ENCODE measurements at regions not wholly inside any gene's neighbourhood (a gene's known extent, or its start where the extent isn't known, plus 50 kb on each side); places are given as distances from the start of the nearest gene placed in this dataset.

DNA sequence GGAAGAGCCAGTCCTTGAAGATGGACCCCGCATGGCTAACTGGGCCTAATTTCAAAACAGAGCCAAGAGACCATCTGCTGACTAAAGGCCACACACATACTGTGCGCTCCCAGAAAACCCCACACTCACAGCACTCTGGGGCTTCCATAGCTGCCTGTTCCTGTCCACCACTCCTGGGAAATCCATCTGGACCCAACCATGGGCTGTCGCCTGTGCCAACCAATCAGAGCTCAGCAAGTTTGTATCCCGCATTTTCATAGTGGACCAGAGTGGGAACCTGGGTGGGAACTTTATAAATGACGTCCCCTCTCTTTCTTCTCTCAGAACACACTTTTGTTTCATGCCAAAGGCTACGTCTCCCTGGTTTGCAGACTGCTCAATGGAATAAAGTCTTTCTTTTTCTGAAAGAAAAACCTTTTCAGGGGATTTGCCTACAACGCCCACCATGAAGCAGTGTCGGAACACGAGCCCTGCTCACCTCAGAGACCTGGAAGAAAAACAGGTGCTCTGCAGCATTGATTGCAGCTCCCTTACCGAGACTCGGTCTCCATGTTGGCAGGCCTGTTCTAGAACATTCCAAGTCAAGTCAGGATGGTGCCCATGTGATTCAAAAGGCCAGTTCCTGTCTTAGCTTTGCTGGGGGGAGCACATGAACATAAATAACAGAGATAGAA is 137.2 kb upstream of the GPC1 start:
- no peak for ATAC-seq
- Histone ChIP-seq H3K4me2 (ENCODE audit: low read length) (no peak overlapping the region), H3K9me3 (ENCODE audit: low read length) (no peaks in the 10 kb centered on the region), H3F3A (ENCODE audit: low read length, unreplicated experiment) (no peaks in the 10 kb centered on the region), H2AFZ (ENCODE audit: low read length) (no peak overlapping the region), H3K4me3 (ENCODE audit: low read length) (no peak overlapping the region), H3K79me2 (ENCODE audit: low read length) (no peaks in the 10 kb centered on the region), H3K36me3 (ENCODE audit: low read depth, low read length) (no peaks in the 10 kb centered on the region), H3K4me1 (ENCODE audit: insufficient read depth, low read length) (no peaks in the 10 kb centered on the region), H3K27me3 (ENCODE audit: low read length) (no peaks in the 10 kb centered on the region), H3K9me2 (replicated peaks; ENCODE audit: low read length) (no peaks in the 10 kb centered on the region), H3K27ac (ENCODE audit: low read length) (no peak overlapping the region), H4K20me1 (ENCODE audit: low read length) (no peaks in the 10 kb centered on the region), H3K9ac (ENCODE audit: low read length) (no peak overlapping the region)
- intact Hi-C loops (cut with micrococcal nuclease): no loop called here
- no peak for DNase-seq
- no TSS peak for BruUV-seq (replicated peaks)
- TF ChIP-seq EZH2 (IDR thresholded peaks at IDR 0.05; ENCODE audit: low read length, unreplicated experiment) (no peak), EZH2phosphoT487 (IDR thresholded peaks at IDR 0.05; ENCODE audit: borderline replicate concordance, low read length) (no peak)
- TF ChIP-seq, protein P1, sequence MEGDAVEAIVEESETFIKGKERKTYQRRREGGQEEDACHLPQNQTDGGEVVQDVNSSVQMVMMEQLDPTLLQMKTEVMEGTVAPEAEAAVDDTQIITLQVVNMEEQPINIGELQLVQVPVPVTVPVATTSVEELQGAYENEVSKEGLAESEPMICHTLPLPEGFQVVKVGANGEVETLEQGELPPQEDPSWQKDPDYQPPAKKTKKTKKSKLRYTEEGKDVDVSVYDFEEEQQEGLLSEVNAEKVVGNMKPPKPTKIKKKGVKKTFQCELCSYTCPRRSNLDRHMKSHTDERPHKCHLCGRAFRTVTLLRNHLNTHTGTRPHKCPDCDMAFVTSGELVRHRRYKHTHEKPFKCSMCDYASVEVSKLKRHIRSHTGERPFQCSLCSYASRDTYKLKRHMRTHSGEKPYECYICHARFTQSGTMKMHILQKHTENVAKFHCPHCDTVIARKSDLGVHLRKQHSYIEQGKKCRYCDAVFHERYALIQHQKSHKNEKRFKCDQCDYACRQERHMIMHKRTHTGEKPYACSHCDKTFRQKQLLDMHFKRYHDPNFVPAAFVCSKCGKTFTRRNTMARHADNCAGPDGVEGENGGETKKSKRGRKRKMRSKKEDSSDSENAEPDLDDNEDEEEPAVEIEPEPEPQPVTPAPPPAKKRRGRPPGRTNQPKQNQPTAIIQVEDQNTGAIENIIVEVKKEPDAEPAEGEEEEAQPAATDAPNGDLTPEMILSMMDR (conservative IDR thresholded peaks at IDR 0.05; ENCODE audit: low read depth, low read length): no peak
- ChIA-PET CTCF (no interaction called here), POLR2A (ENCODE audit: unreplicated experiment) (no interaction called here)

GRCh38 chr2:240298803-240299709 is 136.4 kb upstream of the GPC1 start:
- H3K4me2 ChIP-seq (ENCODE audit: low read length): no peak overlapping the region
- H4K20me1 ChIP-seq (ENCODE audit: low read length): no peaks in the 10 kb centered on the region
- H2AFZ ChIP-seq (ENCODE audit: low read length): no peak overlapping the region
- intact Hi-C loops (cut with micrococcal nuclease): no loop called here
- no peaks in the 10 kb centered on the region for H3F3A ChIP-seq (ENCODE audit: low read length, unreplicated experiment)
- H3K27ac ChIP-seq (ENCODE audit: low read length): no peak overlapping the region
- no peak for TF ChIP-seq EZH2phosphoT487 (IDR thresholded peaks at IDR 0.05; ENCODE audit: borderline replicate concordance, low read length)
- no peak for TF ChIP-seq EZH2 (IDR thresholded peaks at IDR 0.05; ENCODE audit: low read length, unreplicated experiment)
- TF ChIP-seq, protein P1 (conservative IDR thresholded peaks at IDR 0.05; ENCODE audit: low read depth, low read length): no peak
- H3K9ac ChIP-seq (ENCODE audit: low read length): no peak overlapping the region
- no peak for DNase-seq
- no peak for ATAC-seq
- H3K4me3 ChIP-seq (ENCODE audit: low read length): no peak overlapping the region
- no peaks in the 10 kb centered on the region for H3K36me3 ChIP-seq (ENCODE audit: low read depth, low read length)
- ChIA-PET POLR2A (ENCODE audit: unreplicated experiment) (no interaction called here), CTCF (no interaction called here)
- H3K79me2 ChIP-seq (ENCODE audit: low read length): no peaks in the 10 kb centered on the region
- no peaks in the 10 kb centered on the region for H3K9me3 ChIP-seq (ENCODE audit: low read length)
- no peaks in the 10 kb centered on the region for H3K4me1 ChIP-seq (ENCODE audit: insufficient read depth, low read length)
- no peaks in the 10 kb centered on the region for H3K9me2 ChIP-seq (replicated peaks; ENCODE audit: low read length)
- BruUV-seq (replicated peaks): no TSS peak
- peaks cover 3% of the 10 kb centered on the region; the same call in 1 of the 2 replicates for H3K27me3 ChIP-seq (ENCODE audit: low read length)

- CTCF ChIA-PET: no interaction called here
- no peak for ATAC-seq
- Histone ChIP-seq H3K9ac (ENCODE audit: low read length) (no peak overlapping the region), H3K4me3 (ENCODE audit: low read length) (no peak overlapping the region), H3K4me2 (ENCODE audit: low read length) (no peak overlapping the region), H4K20me1 (ENCODE audit: low read length) (no peaks in the 10 kb centered on the region), H2AFZ (ENCODE audit: low read length) (no peak overlapping the region), H3K4me1 (ENCODE audit: insufficient read depth, low read length) (no peaks in the 10 kb centered on the region), H3K27ac (ENCODE audit: low read length) (no peak overlapping the region), H3F3A (ENCODE audit: low read length, unreplicated experiment) (no peaks in the 10 kb centered on the region), H3K9me2 (replicated peaks; ENCODE audit: low read length) (no peaks in the 10 kb centered on the region), H3K79me2 (ENCODE audit: low read length) (no peaks in the 10 kb centered on the region), H3K36me3 (ENCODE audit: low read depth, low read length) (no peaks in the 10 kb centered on the region), H3K9me3 (ENCODE audit: low read length) (no peaks in the 10 kb centered on the region), H3K27me3 (ENCODE audit: low read length) (peaks cover 9% of the 10 kb centered on the region; the same call in 1 of the 2 replicates)
- DNase-seq: no peak
- TF ChIP-seq, protein P1 (conservative IDR thresholded peaks at IDR 0.05; ENCODE audit: low read depth, low read length): no peak
- TF ChIP-seq EZH2 (IDR thresholded peaks at IDR 0.05; ENCODE audit: low read length, unreplicated experiment) (no peak), EZH2phosphoT487 (IDR thresholded peaks at IDR 0.05; ENCODE audit: borderline replicate concordance, low read length) (no peak)
- BruUV-seq (replicated peaks): no TSS peak
- intact Hi-C loops (cut with micrococcal nuclease): no loop called here
- POLR2A ChIA-PET (ENCODE audit: unreplicated experiment): no interaction called here
Observed at GRCh38 chr2:240299710-240300068, 135.8 kb upstream of the GPC1 start.
